ENCODE measurements at regions not wholly inside any gene's neighbourhood (a gene's known extent, or its start where the extent isn't known, plus 50 kb on each side); places are given as distances from the start of the nearest gene placed in this dataset.

DNA sequence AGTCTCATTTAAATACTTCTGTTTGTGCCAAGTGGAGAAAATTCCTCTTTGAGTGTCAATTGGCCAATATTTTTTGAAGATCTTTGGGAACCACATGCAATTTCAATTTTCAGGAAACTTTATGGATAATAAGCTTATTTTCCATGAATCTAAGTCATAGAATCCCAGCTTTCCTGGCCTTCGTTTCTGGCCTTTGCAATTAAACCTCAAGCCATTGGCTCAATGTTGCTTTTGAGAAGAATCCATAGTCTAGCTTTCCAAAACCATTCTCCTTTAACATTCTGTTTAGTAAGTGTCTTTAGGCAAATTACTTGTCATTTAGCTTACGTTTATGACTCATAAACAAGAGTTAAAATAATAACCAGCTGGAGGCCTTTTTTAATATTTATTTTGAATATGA lies 145.0 kb upstream of the FTMT start:
- TF ChIP-seq EP300 (IDR thresholded peaks at IDR 0.05): no peak
- no peak for TF ChIP-seq POLR2A (IDR thresholded peaks at IDR 0.05; ENCODE audit: low read depth)
- TF ChIP-seq, protein P1, sequence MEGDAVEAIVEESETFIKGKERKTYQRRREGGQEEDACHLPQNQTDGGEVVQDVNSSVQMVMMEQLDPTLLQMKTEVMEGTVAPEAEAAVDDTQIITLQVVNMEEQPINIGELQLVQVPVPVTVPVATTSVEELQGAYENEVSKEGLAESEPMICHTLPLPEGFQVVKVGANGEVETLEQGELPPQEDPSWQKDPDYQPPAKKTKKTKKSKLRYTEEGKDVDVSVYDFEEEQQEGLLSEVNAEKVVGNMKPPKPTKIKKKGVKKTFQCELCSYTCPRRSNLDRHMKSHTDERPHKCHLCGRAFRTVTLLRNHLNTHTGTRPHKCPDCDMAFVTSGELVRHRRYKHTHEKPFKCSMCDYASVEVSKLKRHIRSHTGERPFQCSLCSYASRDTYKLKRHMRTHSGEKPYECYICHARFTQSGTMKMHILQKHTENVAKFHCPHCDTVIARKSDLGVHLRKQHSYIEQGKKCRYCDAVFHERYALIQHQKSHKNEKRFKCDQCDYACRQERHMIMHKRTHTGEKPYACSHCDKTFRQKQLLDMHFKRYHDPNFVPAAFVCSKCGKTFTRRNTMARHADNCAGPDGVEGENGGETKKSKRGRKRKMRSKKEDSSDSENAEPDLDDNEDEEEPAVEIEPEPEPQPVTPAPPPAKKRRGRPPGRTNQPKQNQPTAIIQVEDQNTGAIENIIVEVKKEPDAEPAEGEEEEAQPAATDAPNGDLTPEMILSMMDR (IDR thresholded peaks at IDR 0.05): no peak
